ENCODE measurements at regions not wholly inside any gene's neighbourhood (a gene's known extent, or its start where the extent isn't known, plus 50 kb on each side); places are given as distances from the start of the nearest gene placed in this dataset.

DNA sequence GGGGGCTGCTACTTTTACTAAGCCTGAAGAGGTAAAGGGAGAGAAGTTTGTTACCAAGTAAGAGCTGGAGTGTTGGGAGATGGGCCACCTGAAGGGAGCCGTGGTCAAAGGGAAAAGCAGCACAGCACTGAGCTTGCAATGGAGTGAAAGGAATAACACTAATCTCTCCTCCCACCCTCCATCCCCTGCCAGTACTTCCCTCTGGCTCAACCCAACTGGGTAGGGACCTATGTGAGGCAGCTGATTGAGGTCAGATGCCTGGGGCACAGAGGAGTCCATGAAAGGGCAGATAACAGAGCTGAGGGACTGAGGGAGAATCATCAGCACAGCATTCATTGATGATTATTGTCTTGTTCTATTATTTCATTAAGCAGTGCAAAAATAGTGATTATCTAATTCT lies 212.4 kb upstream of the TBC1D5 start:
- Histone ChIP-seq H3K4me3 (ENCODE audit: insufficient read depth, low read depth, low read length, poor library complexity, severe bottlenecking) (no peak overlapping the region), H3K27me3 (replicated peaks; ENCODE audit: control insufficient read depth, insufficient read depth, low read length, poor library complexity, severe bottlenecking) (no peaks in the 10 kb centered on the region), H3K9me3 (ENCODE audit: control insufficient read depth, low read length) (no peaks in the 10 kb centered on the region), H3K36me3 (ENCODE audit: control insufficient read depth, insufficient read depth, low read length) (no peaks in the 10 kb centered on the region), H3K4me1 (ENCODE audit: control insufficient read depth, insufficient read depth, low read length, poor library complexity, severe bottlenecking) (no peaks in the 10 kb centered on the region), H3K27ac (ENCODE audit: insufficient read depth, low read length, poor library complexity, severe bottlenecking) (no peak overlapping the region)
- no peak for DNase-seq

GRCh38 chr3:17951241-17951640 lies 208.8 kb upstream of the TBC1D5 start:
- Histone ChIP-seq H3K27me3 (replicated peaks; ENCODE audit: control insufficient read depth, insufficient read depth, low read length, poor library complexity, severe bottlenecking) (no peaks in the 10 kb centered on the region), H3K27ac (ENCODE audit: insufficient read depth, low read length, poor library complexity, severe bottlenecking) (no peak overlapping the region), H3K4me1 (ENCODE audit: control insufficient read depth, insufficient read depth, low read length, poor library complexity, severe bottlenecking) (no peaks in the 10 kb centered on the region), H3K36me3 (ENCODE audit: control insufficient read depth, insufficient read depth, low read length) (no peaks in the 10 kb centered on the region), H3K9me3 (ENCODE audit: control insufficient read depth, low read length) (no peaks in the 10 kb centered on the region), H3K4me3 (ENCODE audit: insufficient read depth, low read depth, low read length, poor library complexity, severe bottlenecking) (no peak overlapping the region)
- DNase-seq = no peak

DNA sequence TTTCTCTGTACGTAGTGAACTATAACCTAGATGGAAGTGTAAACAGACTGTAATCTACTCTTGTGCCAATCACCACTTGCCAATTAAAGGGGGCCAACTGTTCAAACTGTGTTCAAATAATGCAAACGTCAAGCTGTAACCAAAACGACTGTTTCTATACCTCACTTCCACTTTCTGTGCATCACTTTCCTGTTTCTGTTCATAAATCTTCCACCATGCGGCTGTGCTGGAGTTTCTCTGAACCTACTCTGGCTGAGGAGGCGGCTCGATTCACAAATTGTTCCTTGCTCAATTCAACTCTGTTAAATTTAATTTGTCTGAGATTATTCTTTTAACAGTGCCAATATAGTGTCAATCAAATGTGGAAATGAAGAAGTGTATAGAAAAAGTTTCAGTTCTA lies 206.7 kb upstream of the TBC1D5 start:
- Histone ChIP-seq H3K27me3 (replicated peaks; ENCODE audit: control insufficient read depth, insufficient read depth, low read length, poor library complexity, severe bottlenecking) (no peaks in the 10 kb centered on the region), H3K9me3 (ENCODE audit: control insufficient read depth, low read length) (no peaks in the 10 kb centered on the region), H3K36me3 (ENCODE audit: control insufficient read depth, insufficient read depth, low read length) (no peaks in the 10 kb centered on the region), H3K4me1 (ENCODE audit: control insufficient read depth, insufficient read depth, low read length, poor library complexity, severe bottlenecking) (no peaks in the 10 kb centered on the region), H3K4me3 (ENCODE audit: insufficient read depth, low read depth, low read length, poor library complexity, severe bottlenecking) (no peak overlapping the region), H3K27ac (ENCODE audit: insufficient read depth, low read length, poor library complexity, severe bottlenecking) (no peak overlapping the region)
- DNase-seq = no peak

GRCh38 chr3:17947833-17948232 lies 205.4 kb upstream of the TBC1D5 start:
- Histone ChIP-seq H3K9me3 (ENCODE audit: control insufficient read depth, low read length) (no peaks in the 10 kb centered on the region), H3K4me1 (ENCODE audit: control insufficient read depth, insufficient read depth, low read length, poor library complexity, severe bottlenecking) (no peaks in the 10 kb centered on the region)
- no peak for DNase-seq

GRCh38 chr3:17946619-17947018 lies 204.2 kb upstream of the TBC1D5 start:
- Histone ChIP-seq H3K27me3 (replicated peaks; ENCODE audit: control insufficient read depth, insufficient read depth, low read length, poor library complexity, severe bottlenecking) (no peaks in the 10 kb centered on the region), H3K4me3 (ENCODE audit: insufficient read depth, low read depth, low read length, poor library complexity, severe bottlenecking) (no peak overlapping the region), H3K27ac (ENCODE audit: insufficient read depth, low read length, poor library complexity, severe bottlenecking) (no peak overlapping the region), H3K36me3 (ENCODE audit: control insufficient read depth, insufficient read depth, low read length) (no peaks in the 10 kb centered on the region), H3K9me3 (ENCODE audit: control insufficient read depth, low read length) (no peaks in the 10 kb centered on the region), H3K4me1 (ENCODE audit: control insufficient read depth, insufficient read depth, low read length, poor library complexity, severe bottlenecking) (no peaks in the 10 kb centered on the region)
- DNase-seq = no peak

More at GRCh38 chr3:17947833-17948232, 205.4 kb upstream of the TBC1D5 start:
- Histone ChIP-seq H3K27ac (ENCODE audit: insufficient read depth, low read length, poor library complexity, severe bottlenecking) (no peak overlapping the region), H3K4me3 (ENCODE audit: insufficient read depth, low read depth, low read length, poor library complexity, severe bottlenecking) (no peak overlapping the region), H3K27me3 (replicated peaks; ENCODE audit: control insufficient read depth, insufficient read depth, low read length, poor library complexity, severe bottlenecking) (no peaks in the 10 kb centered on the region), H3K36me3 (ENCODE audit: control insufficient read depth, insufficient read depth, low read length) (no peaks in the 10 kb centered on the region)

GRCh38 chr3:17945799-17946399 lies 203.5 kb upstream of the TBC1D5 start:
- H3K9me3 ChIP-seq (ENCODE audit: control insufficient read depth, low read length) = no peaks in the 10 kb centered on the region
- no peaks in the 10 kb centered on the region for H3K27me3 ChIP-seq (replicated peaks; ENCODE audit: control insufficient read depth, insufficient read depth, low read length, poor library complexity, severe bottlenecking)
- H3K36me3 ChIP-seq (ENCODE audit: control insufficient read depth, insufficient read depth, low read length) = no peaks in the 10 kb centered on the region
- H3K4me3 ChIP-seq (ENCODE audit: insufficient read depth, low read depth, low read length, poor library complexity, severe bottlenecking) = no peak overlapping the region
- H3K27ac ChIP-seq (ENCODE audit: insufficient read depth, low read length, poor library complexity, severe bottlenecking) = no peak overlapping the region
- H3K4me1 ChIP-seq (ENCODE audit: control insufficient read depth, insufficient read depth, low read length, poor library complexity, severe bottlenecking) = no peaks in the 10 kb centered on the region
- DNase-seq = no peak

- Histone ChIP-seq H3K36me3 (ENCODE audit: control insufficient read depth, insufficient read depth, low read length) (no peaks in the 10 kb centered on the region), H3K27ac (ENCODE audit: insufficient read depth, low read length, poor library complexity, severe bottlenecking) (no peak overlapping the region), H3K27me3 (replicated peaks; ENCODE audit: control insufficient read depth, insufficient read depth, low read length, poor library complexity, severe bottlenecking) (no peaks in the 10 kb centered on the region), H3K4me3 (ENCODE audit: insufficient read depth, low read depth, low read length, poor library complexity, severe bottlenecking) (no peak overlapping the region), H3K4me1 (ENCODE audit: control insufficient read depth, insufficient read depth, low read length, poor library complexity, severe bottlenecking) (no peaks in the 10 kb centered on the region), H3K9me3 (ENCODE audit: control insufficient read depth, low read length) (no peaks in the 10 kb centered on the region)
- no peak for DNase-seq
Measured at GRCh38 chr3:17945018-17945798, 202.8 kb upstream of the TBC1D5 start.

DNA sequence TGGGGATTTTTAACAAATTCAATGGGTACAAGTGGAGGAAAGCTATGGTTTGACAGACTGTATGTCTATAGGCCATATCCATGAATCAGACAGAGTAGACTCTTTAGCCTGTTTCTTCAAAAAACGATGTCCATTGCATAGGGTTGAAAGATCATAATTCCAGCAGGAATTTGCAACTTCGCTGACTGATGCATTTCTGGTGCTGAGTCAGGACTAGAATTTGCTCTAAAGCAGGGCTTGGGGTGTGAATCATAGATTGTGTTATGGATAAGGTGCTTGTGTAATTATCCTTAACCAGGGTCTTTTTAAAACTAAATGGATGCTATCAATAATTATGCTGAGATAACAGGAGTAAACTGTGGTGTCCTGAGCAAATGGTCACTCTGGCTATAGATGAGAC lies 200.4 kb upstream of the TBC1D5 start:
- DNase-seq = no peak
- Histone ChIP-seq H3K27me3 (replicated peaks; ENCODE audit: control insufficient read depth, insufficient read depth, low read length, poor library complexity, severe bottlenecking) (no peaks in the 10 kb centered on the region), H3K27ac (ENCODE audit: insufficient read depth, low read length, poor library complexity, severe bottlenecking) (no peak overlapping the region), H3K4me1 (ENCODE audit: control insufficient read depth, insufficient read depth, low read length, poor library complexity, severe bottlenecking) (no peaks in the 10 kb centered on the region), H3K9me3 (ENCODE audit: control insufficient read depth, low read length) (no peaks in the 10 kb centered on the region), H3K36me3 (ENCODE audit: control insufficient read depth, insufficient read depth, low read length) (no peaks in the 10 kb centered on the region), H3K4me3 (ENCODE audit: insufficient read depth, low read depth, low read length, poor library complexity, severe bottlenecking) (no peak overlapping the region)

DNA sequence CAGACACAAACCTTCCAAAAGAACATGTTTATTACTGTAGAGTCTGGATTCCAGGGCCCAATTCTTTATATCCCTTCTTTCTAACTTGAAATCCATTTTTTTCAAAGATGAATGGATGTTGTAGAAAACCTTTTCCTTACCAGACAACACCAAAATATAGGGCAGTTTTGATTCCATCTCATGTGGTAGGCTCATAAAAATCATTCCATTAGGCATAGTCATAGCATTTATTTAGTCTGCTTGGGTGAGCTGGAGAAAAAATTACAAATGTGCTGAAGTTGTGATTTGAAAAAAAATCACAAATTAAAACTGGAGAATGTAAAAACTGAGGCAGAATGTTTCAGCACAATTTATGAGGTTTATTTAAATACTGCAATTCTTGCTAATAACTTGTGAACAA lies 199.3 kb upstream of the TBC1D5 start:
- Histone ChIP-seq H3K4me3 (ENCODE audit: insufficient read depth, low read depth, low read length, poor library complexity, severe bottlenecking) (no peak overlapping the region), H3K9me3 (ENCODE audit: control insufficient read depth, low read length) (no peaks in the 10 kb centered on the region), H3K27me3 (replicated peaks; ENCODE audit: control insufficient read depth, insufficient read depth, low read length, poor library complexity, severe bottlenecking) (no peaks in the 10 kb centered on the region), H3K4me1 (ENCODE audit: control insufficient read depth, insufficient read depth, low read length, poor library complexity, severe bottlenecking) (no peaks in the 10 kb centered on the region), H3K36me3 (ENCODE audit: control insufficient read depth, insufficient read depth, low read length) (no peaks in the 10 kb centered on the region), H3K27ac (ENCODE audit: insufficient read depth, low read length, poor library complexity, severe bottlenecking) (no peak overlapping the region)
- DNase-seq = no peak

DNA sequence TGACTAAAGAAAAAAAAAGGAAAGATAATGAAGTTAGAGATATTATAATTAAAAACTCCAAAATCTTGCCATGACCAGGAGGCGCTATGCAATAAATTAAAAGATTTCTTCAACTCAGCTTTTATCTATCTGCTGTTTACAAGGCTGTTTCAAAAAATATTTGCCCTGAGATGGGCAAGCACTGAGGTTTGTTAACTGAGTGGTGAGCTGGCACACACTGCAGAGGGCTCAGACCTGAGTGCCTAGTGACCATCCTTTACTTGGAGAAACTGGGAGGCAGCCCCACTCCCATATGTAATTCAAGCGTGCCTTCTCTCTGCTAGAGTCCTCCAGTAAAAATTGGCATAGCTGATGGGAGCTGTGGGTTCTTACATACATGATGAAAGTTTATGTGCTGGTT lies 198.7 kb upstream of the TBC1D5 start:
- no peak overlapping the region for H3K27ac ChIP-seq (ENCODE audit: insufficient read depth, low read length, poor library complexity, severe bottlenecking)
- H3K4me3 ChIP-seq (ENCODE audit: insufficient read depth, low read depth, low read length, poor library complexity, severe bottlenecking) = no peak overlapping the region
- no peaks in the 10 kb centered on the region for H3K27me3 ChIP-seq (replicated peaks; ENCODE audit: control insufficient read depth, insufficient read depth, low read length, poor library complexity, severe bottlenecking)
- no peaks in the 10 kb centered on the region for H3K4me1 ChIP-seq (ENCODE audit: control insufficient read depth, insufficient read depth, low read length, poor library complexity, severe bottlenecking)
- no peaks in the 10 kb centered on the region for H3K9me3 ChIP-seq (ENCODE audit: control insufficient read depth, low read length)
- no peak for DNase-seq
- no peaks in the 10 kb centered on the region for H3K36me3 ChIP-seq (ENCODE audit: control insufficient read depth, insufficient read depth, low read length)
